MCF 10A (cell line): ENCODE measurements at regions not wholly inside any gene's neighbourhood (a gene's known extent, or its start where the extent isn't known, plus 50 kb on each side); places are given as distances from the start of the nearest gene placed in this dataset.

Source experiments
- BruUV-seq: library from RNA; stranded (reverse); fragments of 400-500 nt; replicated peaks from 2 replicates; lab custom pipeline; 2021; lab: Mats Ljungman, UMichigan
- CTCF ChIA-PET: fragments of 300-600 bp; sonication (Branson Sonifier 250); formaldehyde crosslinking; extraction: SDS; loops from one replicate; lab custom pipeline; 2021; ENCODE audit warnings: antibody characterized with exemption, inconsistent platforms; lab: Yijun Ruan, JAX
- POLR2A ChIA-PET: fragments of 300-600, 350-650 bp; sonication (Branson Sonifier 250); formaldehyde crosslinking; extraction: SDS; loops from one replicate; lab custom pipeline; 2020; ENCODE audit warnings: antibody characterized with exemption, inconsistent platforms; lab: Yijun Ruan, JAX
- DNase-seq: peaks from one replicate; pipeline ENCODE4 v3.0.0-alpha.2; 2018; ENCODE audit not compliant: unreplicated experiment
- H3K27ac Mint-ChIP-seq: one replicate; pipeline ENCODE4 v1.8.0; 2022; ENCODE audit warnings: mild to moderate bottlenecking, low read depth, mixed read lengths; ENCODE audit not compliant: unreplicated experiment
- H3K27me3 Mint-ChIP-seq: one replicate; pipeline ENCODE4 v1.8.0; 2022; ENCODE audit warnings: mixed read lengths; ENCODE audit not compliant: insufficient read depth, unreplicated experiment
- H3K36me3 Mint-ChIP-seq: one replicate; pipeline ENCODE4 v1.8.0; 2022; ENCODE audit warnings: mild to moderate bottlenecking, moderate library complexity, mixed read lengths; ENCODE audit not compliant: insufficient read depth, unreplicated experiment
- H3K4me1 Mint-ChIP-seq: one replicate; pipeline ENCODE4 v1.8.0; 2022; ENCODE audit warnings: mixed read lengths; ENCODE audit not compliant: insufficient read depth, unreplicated experiment
- H3K4me3 Mint-ChIP-seq: one replicate; pipeline ENCODE4 v1.8.0; 2022; ENCODE audit warnings: mild to moderate bottlenecking, moderate library complexity, mixed read lengths; ENCODE audit not compliant: unreplicated experiment
- H3K9me3 Mint-ChIP-seq: one replicate; pipeline ENCODE4 v1.8.0; 2022; ENCODE audit warnings: mixed read lengths; ENCODE audit not compliant: unreplicated experiment
- intact Hi-C: fragments of 100-400 bp; cut with micrococcal nuclease; formaldehyde crosslinking; loops from 2 replicates; pipeline ENCODE4 v1.14.1; 2022
- TF ChIP-seq, protein P1 (sequence below): fragments of 200-600 bp; IDR thresholded peaks from one replicate; pipeline ENCODE4 v1.8.0; 2022; ENCODE audit warnings: antibody characterized with exemption, mild to moderate bottlenecking; ENCODE audit not compliant: unreplicated experiment

GRCh38 chr10:128892005-128892404, 575.0 kb upstream of the MGMT start:
- intact Hi-C loops, result no loop called here
- Mint-ChIP-seq H3K36me3 (no peaks in the 10 kb centered on the region), H3K27me3 (no peaks in the 10 kb centered on the region), H3K27ac (no peak overlapping the region), H3K4me3 (no peak overlapping the region), H3K4me1 (no peaks in the 10 kb centered on the region), H3K9me3 (no peaks in the 10 kb centered on the region)
- TF ChIP-seq, protein P1, sequence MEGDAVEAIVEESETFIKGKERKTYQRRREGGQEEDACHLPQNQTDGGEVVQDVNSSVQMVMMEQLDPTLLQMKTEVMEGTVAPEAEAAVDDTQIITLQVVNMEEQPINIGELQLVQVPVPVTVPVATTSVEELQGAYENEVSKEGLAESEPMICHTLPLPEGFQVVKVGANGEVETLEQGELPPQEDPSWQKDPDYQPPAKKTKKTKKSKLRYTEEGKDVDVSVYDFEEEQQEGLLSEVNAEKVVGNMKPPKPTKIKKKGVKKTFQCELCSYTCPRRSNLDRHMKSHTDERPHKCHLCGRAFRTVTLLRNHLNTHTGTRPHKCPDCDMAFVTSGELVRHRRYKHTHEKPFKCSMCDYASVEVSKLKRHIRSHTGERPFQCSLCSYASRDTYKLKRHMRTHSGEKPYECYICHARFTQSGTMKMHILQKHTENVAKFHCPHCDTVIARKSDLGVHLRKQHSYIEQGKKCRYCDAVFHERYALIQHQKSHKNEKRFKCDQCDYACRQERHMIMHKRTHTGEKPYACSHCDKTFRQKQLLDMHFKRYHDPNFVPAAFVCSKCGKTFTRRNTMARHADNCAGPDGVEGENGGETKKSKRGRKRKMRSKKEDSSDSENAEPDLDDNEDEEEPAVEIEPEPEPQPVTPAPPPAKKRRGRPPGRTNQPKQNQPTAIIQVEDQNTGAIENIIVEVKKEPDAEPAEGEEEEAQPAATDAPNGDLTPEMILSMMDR, result no peak
- CTCF ChIA-PET, result interaction anchor here (0.7 kb wide), 1 partner anchor 10 kb away, joined by 3 read pairs; no protein-coding TSS in a partner anchor
- BruUV-seq, result no TSS peak
- POLR2A ChIA-PET, result no interaction called here
- DNase-seq, result no peak

GRCh38 chr10:128894641-128895040, 572.4 kb upstream of the MGMT start:
- BruUV-seq, result no TSS peak
- no peaks in the 10 kb centered on the region for H3K9me3 Mint-ChIP-seq
- no peaks in the 10 kb centered on the region for H3K4me1 Mint-ChIP-seq
- H3K36me3 Mint-ChIP-seq, result no peaks in the 10 kb centered on the region
- TF ChIP-seq, protein P1, result no peak
- H3K27me3 Mint-ChIP-seq, result no peaks in the 10 kb centered on the region
- H3K4me3 Mint-ChIP-seq, result no peak overlapping the region
- ChIA-PET CTCF (no interaction called here), POLR2A (no interaction called here)
- no peak for DNase-seq
- no peak overlapping the region for H3K27ac Mint-ChIP-seq
- intact Hi-C loops, result no loop called here

GRCh38 chr10:128895473-128895872, 571.6 kb upstream of the MGMT start:
- H3K4me1 Mint-ChIP-seq, result no peaks in the 10 kb centered on the region
- no peaks in the 10 kb centered on the region for H3K9me3 Mint-ChIP-seq
- no TSS peak for BruUV-seq
- no peak overlapping the region for H3K27ac Mint-ChIP-seq
- TF ChIP-seq, protein P1, result no peak
- DNase-seq, result no peak
- intact Hi-C loops, result no loop called here
- ChIA-PET POLR2A (no interaction called here), CTCF (no interaction called here)
- H3K27me3 Mint-ChIP-seq, result no peaks in the 10 kb centered on the region
- H3K36me3 Mint-ChIP-seq, result no peaks in the 10 kb centered on the region
- no peak overlapping the region for H3K4me3 Mint-ChIP-seq

DNA sequence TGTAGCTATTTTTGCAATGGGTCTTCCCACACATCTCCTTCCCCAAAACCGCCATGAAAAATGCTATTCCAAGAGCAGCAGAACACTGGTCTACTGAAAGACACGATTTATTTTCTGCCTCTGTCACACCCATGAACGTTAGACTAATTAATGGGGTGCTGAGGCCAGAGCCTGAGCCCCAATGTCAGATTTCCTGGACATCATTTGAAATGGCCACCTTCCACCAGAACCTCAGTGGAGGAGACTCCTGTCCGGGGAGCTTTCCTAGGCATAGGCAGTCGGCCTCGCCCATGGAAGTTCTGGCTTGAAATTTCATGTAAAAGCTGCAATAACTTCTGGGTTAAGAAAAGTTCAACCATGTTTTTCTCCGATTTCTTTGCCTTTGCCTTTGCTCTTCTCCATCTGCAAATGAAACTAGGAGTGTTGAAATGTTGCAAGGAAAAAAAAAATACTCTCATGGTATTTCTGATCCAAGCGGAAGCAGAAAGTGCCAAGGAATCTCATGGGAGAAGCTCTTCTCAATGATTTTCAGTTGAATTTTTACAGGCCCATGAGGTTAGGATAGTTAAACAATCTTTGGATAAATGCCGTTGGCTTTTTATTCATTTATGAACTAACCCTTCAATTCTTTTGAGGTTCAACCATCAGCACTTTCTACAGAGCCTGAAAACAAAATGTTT, 570.8 kb upstream of the MGMT start:
- no peak for DNase-seq
- intact Hi-C loops, result no loop called here
- TF ChIP-seq, protein P1, result no peak
- Mint-ChIP-seq H3K36me3 (no peaks in the 10 kb centered on the region), H3K9me3 (no peaks in the 10 kb centered on the region), H3K27ac (no peak overlapping the region), H3K4me3 (no peak overlapping the region), H3K27me3 (no peaks in the 10 kb centered on the region), H3K4me1 (no peaks in the 10 kb centered on the region)
- ChIA-PET POLR2A (no interaction called here), CTCF (no interaction called here)
- BruUV-seq, result no TSS peak
